Transverse colon (tissue), 4 donors: ENCODE measurements at regions not wholly inside any gene's neighbourhood (a gene's known extent, or its start where the extent isn't known, plus 50 kb on each side); places are given as distances from the start of the nearest gene placed in this dataset.

Experiments
- DNase-seq: peaks from one replicate; pipeline ENCODE4 v3.0.0-alpha.2; 2019
- H3K27ac ChIP-seq, 4 donors: fragments of 200-600 bp; sonication (generic); 2 replicates each; pipeline ENCODE4 v1.5.1; 2016 to 2018; ENCODE audit warnings: inconsistent platforms in 4 of 4
- H3K27me3 ChIP-seq: fragments of 200-600 bp; sonication (generic); 2 replicates; pipeline ENCODE4 v1.5.1; 2017; ENCODE audit warnings: inconsistent platforms
- H3K36me3 ChIP-seq, 4 donors: fragments of 200-600 bp; sonication (generic); 2 replicates each; pipeline ENCODE4 v1.5.1; 2017 to 2019; ENCODE audit warnings: inconsistent platforms in 4 of 4
- H3K4me1 ChIP-seq, 4 donors: fragments of 200-600 bp; sonication (generic); 2 replicates each; pipeline ENCODE4 v1.5.1; 2017 to 2020; ENCODE audit warnings: inconsistent platforms in 4 of 4
- H3K4me3 ChIP-seq, 4 donors: fragments of 200-600 bp; sonication (generic); 1 replicate in 1 of 4; 2 replicates in 3 of 4; pipeline versions ENCODE4 v1.5.1 to v1.6.1; 2017 to 2019; ENCODE audit warnings: inconsistent platforms in 4 of 4
- H3K9me3 ChIP-seq, 2 donors: fragments of 200-600 bp; sonication (generic); 2 replicates each; pipeline ENCODE4 v1.5.1; 2017 to 2019; ENCODE audit warnings: inconsistent platforms in 2 of 2
- CTCF ChIP-seq, 5 experiments: fragments of 200-600 bp in 3 of 5; fragments of 450-650 bp in 2 of 5; sonication (generic) in 3 of 5; IDR thresholded peaks; 1 replicate in 2 of 5; 2 replicates in 3 of 5; pipeline ENCODE4 v1.5.1; 2016 to 2017; ENCODE audit warnings: antibody characterized with exemption in 5 of 5, inconsistent platforms in 3 of 5, mild to moderate bottlenecking in 2 of 5, moderate library complexity in 1 of 5
- EP300 ChIP-seq: sonication (generic); formaldehyde crosslinking; IDR thresholded peaks from one replicate; pipeline ENCODE4 v1.6.1; 2017; ENCODE audit warnings: antibody characterized with exemption, low read depth
- POLR2A ChIP-seq: fragments of 450-650 bp; IDR thresholded peaks from one replicate; pipeline ENCODE4 v1.6.1; 2016; ENCODE audit warnings: antibody characterized with exemption, mild to moderate bottlenecking, moderate library complexity
- POLR2AphosphoS5 ChIP-seq, 3 donors: sonication (generic); formaldehyde crosslinking; IDR thresholded peaks; one replicate each; pipeline ENCODE4 v1.6.1; 2016; ENCODE audit warnings: antibody characterized with exemption in 3 of 3
- WGBS, 2 donors: methylation state at CpG; one replicate each; pipeline ENCODE4 v1.1.5; 2018; ENCODE audit warnings: low coverage in 1 of 2; 5-methylcytosine and 5-hydroxymethylcytosine counted together
- in situ Hi-C, 4 donors: fragments of 200-750 bp; cut with MboI; loops; one replicate each; pipeline versions ENCODE4 v1.15.0 to v1.15.1; 2017; ENCODE audit warnings: low sequenced_read_pairs in 3 of 4, low pct_ligation_motif_present in 1 of 4, low pct_unique_long_range_greater_than_20kb in 1 of 4
- intact Hi-C: fragments of 100-400 bp; cut with DNase I; formaldehyde crosslinking; loops from one replicate; pipeline ENCODE4 v1.15.1; 2023; ENCODE audit warnings: low total_unique reads

DNA sequence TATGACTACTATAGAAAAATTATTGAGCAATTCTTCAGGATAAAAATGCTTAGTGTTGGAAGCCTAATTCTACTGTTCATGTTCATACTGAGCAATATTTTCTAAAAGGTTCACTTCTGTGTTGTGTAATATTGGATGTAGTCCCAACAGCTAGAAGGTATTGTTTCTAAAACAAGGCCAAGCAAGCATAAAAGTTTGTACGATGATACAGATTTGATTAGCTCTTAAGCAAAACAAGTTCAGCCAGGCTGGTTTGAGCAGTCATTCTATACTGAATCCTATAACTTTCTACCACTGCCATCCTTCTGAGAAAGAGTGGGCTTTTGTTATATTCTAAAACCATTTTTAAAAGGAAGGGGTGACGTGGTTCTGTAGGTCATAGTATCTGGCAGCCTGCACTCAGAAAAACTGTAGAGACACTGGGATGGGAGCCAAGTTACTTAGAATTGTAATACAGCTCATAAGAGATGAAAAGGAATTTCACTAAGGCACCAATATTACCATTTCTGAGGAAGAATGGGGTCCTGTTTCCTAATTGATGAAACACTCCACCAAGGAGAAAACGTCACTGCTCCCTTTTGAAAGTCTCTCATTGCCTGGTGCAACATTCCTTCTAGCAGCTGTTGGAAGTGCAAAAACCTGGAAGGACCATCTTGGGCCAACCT lies 275.0 kb upstream of the DACH1 start:
- H3K4me3 ChIP-seq: no peak overlapping the region
- no peaks in the 10 kb centered on the region for H3K4me1 ChIP-seq
- H3K9me3 ChIP-seq: no peaks in the 10 kb centered on the region
- no peaks in the 10 kb centered on the region for H3K27me3 ChIP-seq
- in situ Hi-C loops: no loop called here
- DNase-seq: no peak
- WGBS, 2 donors: 62 to 67% methylated on average over 2 to 3 of the region's 3 CpGs
- no peak overlapping the region for H3K27ac ChIP-seq
- H3K36me3 ChIP-seq: no peaks in the 10 kb centered on the region
- TF ChIP-seq CTCF (IDR thresholded peaks at IDR 0.05) (no peak), EP300 (no peak), POLR2AphosphoS5 (IDR thresholded peaks at IDR 0.05) (no peak), POLR2A (no peak)
- intact Hi-C loops: no loop called here

DNA sequence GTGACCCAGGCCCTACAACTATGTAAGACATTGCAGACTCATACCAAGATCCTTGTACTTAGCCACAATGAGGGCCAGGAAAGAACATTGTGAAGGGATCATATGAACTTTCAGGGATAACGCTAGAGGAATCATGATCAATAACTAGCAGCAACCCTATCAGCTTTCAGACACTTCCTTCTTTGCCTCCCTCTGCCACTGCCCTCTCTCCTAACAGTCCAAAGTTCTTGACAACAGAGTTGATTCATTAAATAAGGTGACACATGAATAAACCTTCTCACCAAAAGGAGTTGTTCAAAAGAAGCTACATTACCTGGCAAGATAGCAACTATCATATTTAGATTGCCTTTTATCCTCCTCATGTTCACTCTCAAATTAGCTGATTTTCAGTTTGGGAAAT lies 272.2 kb upstream of the DACH1 start:
- no peaks in the 10 kb centered on the region for H3K36me3 ChIP-seq
- no peaks in the 10 kb centered on the region for H3K9me3 ChIP-seq
- WGBS, 2 donors: 0 to 40% methylated on average over 1 of the region's 1 CpG
- no peak overlapping the region for H3K27ac ChIP-seq
- H3K4me1 ChIP-seq: no peaks in the 10 kb centered on the region
- H3K27me3 ChIP-seq: no peaks in the 10 kb centered on the region
- TF ChIP-seq CTCF (IDR thresholded peaks at IDR 0.05): no peak
- TF ChIP-seq EP300: no peak
- TF ChIP-seq POLR2A: no peak
- TF ChIP-seq POLR2AphosphoS5 (IDR thresholded peaks at IDR 0.05): no peak
- in situ Hi-C loops (no loop called here), intact Hi-C loops (no loop called here)
- no peak overlapping the region for H3K4me3 ChIP-seq
- DNase-seq: no peak

DNA sequence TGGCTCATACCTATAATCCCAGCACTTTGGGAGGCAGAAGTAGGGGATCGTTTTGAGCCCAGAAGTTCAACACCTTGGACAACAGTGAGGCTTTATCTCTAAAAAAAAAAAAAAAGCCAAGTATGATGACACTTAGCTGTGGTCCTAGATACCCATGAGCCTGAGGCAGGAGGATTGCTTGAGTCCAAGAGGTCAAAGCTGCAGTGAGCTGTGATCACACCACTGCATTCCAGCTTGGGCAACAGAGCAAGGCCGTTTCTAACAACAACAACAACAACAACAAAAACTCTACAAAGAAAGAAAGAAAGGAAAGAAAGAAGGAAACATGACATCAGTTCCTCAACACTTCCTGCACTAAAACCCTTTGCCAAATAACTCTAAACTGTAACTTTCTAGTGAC lies 265.1 kb upstream of the DACH1 start:
- Histone ChIP-seq H3K36me3 (no peaks in the 10 kb centered on the region), H3K9me3 (no peaks in the 10 kb centered on the region), H3K27ac (no peak overlapping the region), H3K27me3 (no peaks in the 10 kb centered on the region), H3K4me1 (no peaks in the 10 kb centered on the region), H3K4me3 (no peak overlapping the region)
- in situ Hi-C loops (no loop called here), intact Hi-C loops (no loop called here)
- TF ChIP-seq POLR2AphosphoS5 (IDR thresholded peaks at IDR 0.05) (no peak), EP300 (no peak), POLR2A (no peak), CTCF (IDR thresholded peaks at IDR 0.05) (no peak)
- WGBS, 2 donors: 71 to 74% methylated on average over 1 to 2 of the region's 2 CpGs
- no peak for DNase-seq

- no peak for TF ChIP-seq POLR2AphosphoS5 (IDR thresholded peaks at IDR 0.05)
- TF ChIP-seq CTCF (IDR thresholded peaks at IDR 0.05): no peak
- no peak for TF ChIP-seq EP300
- no peak for TF ChIP-seq POLR2A
- intact Hi-C loops (no loop called here), in situ Hi-C loops (no loop called here)
- no peak for DNase-seq
- H3K27ac ChIP-seq: no peak overlapping the region
- H3K9me3 ChIP-seq: no peaks in the 10 kb centered on the region
- no peaks in the 10 kb centered on the region for H3K4me1 ChIP-seq
- H3K27me3 ChIP-seq: no peaks in the 10 kb centered on the region
- no peak overlapping the region for H3K4me3 ChIP-seq
- 45 to 47% methylated on average over 3 of the region's 3 CpGs for WGBS, 2 donors
- no peaks in the 10 kb centered on the region for H3K36me3 ChIP-seq
Observed at GRCh38 chr13:72129117-72129516, 262.1 kb upstream of the DACH1 start.
